Adrenal gland (tissue), 9 donors: ENCODE measurements at regions not wholly inside any gene's neighbourhood (a gene's known extent, or its start where the extent isn't known, plus 50 kb on each side); places are given as distances from the start of the nearest gene placed in this dataset.
A peak's percentile ranks its signal among the peaks of the same experiment; 100 is the strongest.

ENCODE experiments used
- DNase-seq, 7 donors: peaks; one replicate each; pipeline ENCODE4 v3.0.0-alpha.2; 2019 to 2020
- H3K27ac ChIP-seq, 5 donors: fragments of 200-600 bp; sonication (generic) in 4 of 5; 1 replicate in 3 of 5; 2 replicates in 2 of 5; pipeline versions ENCODE4 v1.5.1 to v1.8.0; 2016 to 2020; ENCODE audit warnings: mild to moderate bottlenecking in 1 of 5
- H3K27me3 ChIP-seq: fragments of 200-600 bp; 2 replicates; pipeline ENCODE4 v1.8.0; 2021
- H3K36me3 ChIP-seq, 2 donors: fragments of 200-600 bp; replicated peaks in 1 of 2; 1 replicate in 1 of 2; 2 replicates in 1 of 2; pipeline versions ENCODE4 v1.5.1 to v1.8.0; 2018 to 2022
- H3K4me1 ChIP-seq, 2 donors: fragments of 200-600 bp; replicated peaks in 1 of 2; 1 replicate in 1 of 2; 2 replicates in 1 of 2; pipeline versions ENCODE4 v1.5.1 to v1.8.0; 2018 to 2021
- H3K4me3 ChIP-seq, 4 donors: fragments of 200-600 bp; sonication (generic) in 3 of 4; one replicate each; pipeline ENCODE4 v1.5.1; 2016 to 2018
- H3K9me3 ChIP-seq, 3 donors: fragments of 200-600 bp; sonication (generic) in 1 of 3; replicated peaks in 1 of 3; 1 replicate in 2 of 3; 2 replicates in 1 of 3; pipeline versions ENCODE4 v1.5.1 to v1.8.0; 2016 to 2021
- CTCF ChIP-seq, 6 experiments: fragments of 450-650 bp in 4 of 6; fragments of 200-600 bp in 2 of 6; sonication (generic) in 1 of 6; IDR thresholded peaks; 1 replicate in 5 of 6; 2 replicates in 1 of 6; pipeline versions ENCODE4 v1.5.1 to v1.8.0; 2016 to 2021; ENCODE audit warnings: antibody characterized with exemption in 6 of 6, mild to moderate bottlenecking in 2 of 6, moderate library complexity in 1 of 6
- POLR2A ChIP-seq, 2 donors: fragments of 450-650 bp; IDR thresholded peaks; one replicate each; pipeline ENCODE4 v1.6.1; 2017; ENCODE audit warnings: antibody characterized with exemption in 2 of 2, mild to moderate bottlenecking in 2 of 2, moderate library complexity in 1 of 2
- WGBS, 4 donors: extraction: QIAGEN DNeasy Blood & Tissue Kit in 2 of 4; methylation state at CpG; one replicate each; pipeline versions ENCODE4 v1.1.5 to v1.1.7; 2013 to 2017; 5-methylcytosine and 5-hydroxymethylcytosine counted together
- intact Hi-C, 2 donors: fragments of 100-400 bp; cut with DNase I; formaldehyde crosslinking; loops; one replicate each; pipeline versions ENCODE4 v1.14.1 to v1.15.0; 2022 to 2023
- donor health status: healthy with polysubstance abuse.
- donor health status: Bipolar disorder and iron deficiency.
- donor health status: DM: yes; HTN: yes; CAD: no.
- donor health status: DM: no; HTN: no; CAD: no.
- donor health status: DM: no; HTN: no; CAD: no.

- 60 to 67% (median 64%) methylated on average over 7 of the region's 7 CpGs for WGBS, 4 donors
These were observed 217.6 kb downstream of the CDH7 start for GRCh38 chr18:65968239-65969004.

GRCh38 chr18:65955747-65956146 is 204.9 kb downstream of the CDH7 start:
- no peaks in the 10 kb centered on the region for H3K27me3 ChIP-seq
- H3K4me3 ChIP-seq, result no peak overlapping the region
- no peaks in the 10 kb centered on the region for H3K9me3 ChIP-seq
- H3K27ac ChIP-seq, result no peak overlapping the region
- intact Hi-C loops, result no loop called here
- no peak for DNase-seq
- no peaks in the 10 kb centered on the region for H3K36me3 ChIP-seq
- 50 to 58% (median 55%) methylated on average over 4 of the region's 4 CpGs for WGBS, 4 donors
- H3K4me1 ChIP-seq, result no peaks in the 10 kb centered on the region
- TF ChIP-seq CTCF (IDR thresholded peaks at IDR 0.05), result no peak

More at GRCh38 chr18:65968239-65969004, 217.6 kb downstream of the CDH7 start:
- intact Hi-C loops, result no loop called here
- TF ChIP-seq POLR2A (IDR thresholded peaks at IDR 0.05) (no peak), CTCF (IDR thresholded peaks at IDR 0.05) (peak in 1 of 6 experiments; percentile 15)
- no peaks in the 10 kb centered on the region for H3K36me3 ChIP-seq
- DNase-seq, result no peak
- no peaks in the 10 kb centered on the region for H3K4me1 ChIP-seq
- H3K27me3 ChIP-seq, result no peaks in the 10 kb centered on the region
- H3K4me3 ChIP-seq, result no peak overlapping the region
- no peaks in the 10 kb centered on the region for H3K9me3 ChIP-seq
- no peak overlapping the region for H3K27ac ChIP-seq

GRCh38 chr18:65954372-65954771 is 203.6 kb downstream of the CDH7 start:
- DNase-seq, result no peak
- Histone ChIP-seq H3K9me3 (no peaks in the 10 kb centered on the region), H3K4me3 (no peak overlapping the region), H3K27ac (no peak overlapping the region), H3K4me1 (no peaks in the 10 kb centered on the region), H3K27me3 (no peaks in the 10 kb centered on the region), H3K36me3 (no peaks in the 10 kb centered on the region)
- 86 to 89% (median 88%) methylated on average over 7 of the region's 7 CpGs for WGBS, 4 donors
- TF ChIP-seq POLR2A (IDR thresholded peaks at IDR 0.05) (no peak), CTCF (IDR thresholded peaks at IDR 0.05) (no peak)
- intact Hi-C loops, result no loop called here

GRCh38 chr18:65946777-65947176 is 196.0 kb downstream of the CDH7 start:
- intact Hi-C loops, result no loop called here
- Histone ChIP-seq H3K36me3 (no peaks in the 10 kb centered on the region), H3K9me3 (no peaks in the 10 kb centered on the region), H3K27ac (no peak overlapping the region), H3K4me1 (no peaks in the 10 kb centered on the region), H3K27me3 (no peaks in the 10 kb centered on the region), H3K4me3 (no peak overlapping the region)
- 46 to 75% (median 64%) methylated on average over 3 of the region's 3 CpGs for WGBS, 4 donors
- TF ChIP-seq POLR2A (IDR thresholded peaks at IDR 0.05), result no peak
- no peak for TF ChIP-seq CTCF (IDR thresholded peaks at IDR 0.05)
- DNase-seq, result no peak
